ENCODE measurements at regions not wholly inside any gene's neighbourhood (a gene's known extent, or its start where the extent isn't known, plus 50 kb on each side); places are given as distances from the start of the nearest gene placed in this dataset.

DNA sequence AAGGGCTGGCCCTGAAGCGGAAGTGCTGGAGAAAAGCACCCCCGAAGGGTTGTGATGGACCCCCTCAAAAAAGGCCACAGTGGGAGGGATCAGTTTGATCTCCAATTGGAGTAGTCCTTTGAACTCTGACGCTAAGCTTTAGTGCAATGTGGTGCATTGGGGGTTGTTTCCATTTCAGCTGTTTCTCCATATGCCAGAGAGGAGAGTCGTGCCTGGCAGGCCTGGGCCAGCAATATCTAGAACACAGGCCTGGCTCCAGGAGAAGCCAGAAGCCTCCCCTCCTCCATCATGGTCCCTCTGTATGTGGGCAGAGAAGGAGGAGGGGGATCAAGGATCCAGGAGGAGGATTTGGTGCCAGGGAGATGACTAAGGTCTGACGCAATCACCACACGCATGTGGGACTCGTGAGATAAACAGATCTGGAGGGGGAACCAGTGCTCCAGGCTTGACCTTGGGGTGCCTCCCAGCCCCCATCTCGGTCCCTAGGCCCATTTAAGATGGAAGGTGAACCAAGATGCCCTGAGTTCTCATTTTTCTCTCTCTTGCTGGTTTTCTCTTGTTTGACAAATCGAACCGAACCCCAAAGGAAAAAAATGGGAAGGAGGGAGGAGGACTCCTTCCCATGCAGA lies 517.4 kb upstream of the JARID2 start:
- DNase-seq = no peak

- peak; percentile 97 for DNase-seq
Observed at GRCh38 chr6:14729129-14729871, 516.6 kb upstream of the JARID2 start.

DNA sequence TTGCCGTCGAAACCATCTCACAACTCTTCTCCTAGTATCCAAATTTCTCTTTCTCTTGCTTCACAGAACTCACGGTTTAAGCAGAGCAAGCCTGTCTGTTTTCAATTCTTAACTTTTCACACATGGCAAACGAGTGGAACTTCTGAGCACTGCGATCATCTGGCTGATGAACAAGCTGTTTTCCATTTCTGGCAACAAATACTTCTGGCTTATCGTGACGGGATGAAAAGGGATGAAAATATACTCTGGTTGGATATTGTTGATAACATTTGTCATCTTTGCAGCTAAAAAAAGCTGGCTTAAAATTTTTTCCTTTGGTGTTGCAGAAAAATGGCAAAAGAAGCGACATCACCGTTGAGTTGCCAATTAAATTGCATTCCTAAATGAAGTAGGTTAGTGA lies 515.2 kb upstream of the JARID2 start:
- DNase-seq = no peak

DNA sequence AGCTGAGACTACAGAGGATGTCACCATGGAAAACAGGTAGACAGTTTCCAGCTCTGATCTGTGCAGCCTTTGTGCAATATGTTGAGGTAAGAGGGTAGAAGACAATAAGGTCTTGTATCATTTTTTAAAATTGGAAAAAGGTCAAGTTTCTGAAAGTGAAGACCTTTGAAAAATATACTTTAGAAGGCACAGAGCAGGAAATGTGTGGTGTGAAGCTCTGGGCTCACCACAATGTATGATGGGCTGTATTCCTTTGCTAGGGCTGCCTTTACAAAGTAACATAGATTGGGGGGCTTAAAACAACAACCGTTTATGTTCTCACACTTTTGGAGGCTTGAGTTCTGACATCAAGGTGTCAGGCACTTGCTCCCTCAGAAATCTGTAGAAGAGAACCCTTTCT lies 514.3 kb upstream of the JARID2 start:
- DNase-seq = no peak

DNA sequence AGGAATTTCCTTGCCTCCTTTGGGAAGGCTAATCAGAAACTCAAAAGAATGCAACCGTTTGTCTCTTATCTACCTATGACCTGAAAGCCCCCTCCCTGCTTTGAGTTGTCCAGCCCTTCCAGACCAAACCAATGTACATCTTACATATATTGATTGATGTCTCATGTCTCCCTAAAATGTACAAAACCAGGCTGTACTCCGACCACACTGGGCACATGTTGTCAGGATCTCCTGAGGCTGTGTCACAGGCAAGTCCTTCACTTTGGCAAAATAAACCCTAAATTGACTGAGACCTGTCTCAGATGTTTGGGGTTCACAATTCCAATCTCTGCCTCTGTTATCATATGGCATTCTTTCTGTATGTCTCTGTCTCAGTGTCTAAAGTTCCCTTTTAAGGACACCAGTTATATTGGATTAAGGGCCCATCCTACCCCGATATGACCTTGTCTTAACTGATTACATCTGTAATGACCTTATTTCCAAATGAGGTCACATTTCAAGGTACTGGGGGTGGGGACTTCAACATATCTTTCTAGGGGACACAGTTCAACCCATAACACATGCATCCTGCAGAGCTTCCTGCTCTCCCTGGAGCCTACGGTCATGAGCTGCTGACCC lies 513.5 kb upstream of the JARID2 start:
- no peak for DNase-seq

DNA sequence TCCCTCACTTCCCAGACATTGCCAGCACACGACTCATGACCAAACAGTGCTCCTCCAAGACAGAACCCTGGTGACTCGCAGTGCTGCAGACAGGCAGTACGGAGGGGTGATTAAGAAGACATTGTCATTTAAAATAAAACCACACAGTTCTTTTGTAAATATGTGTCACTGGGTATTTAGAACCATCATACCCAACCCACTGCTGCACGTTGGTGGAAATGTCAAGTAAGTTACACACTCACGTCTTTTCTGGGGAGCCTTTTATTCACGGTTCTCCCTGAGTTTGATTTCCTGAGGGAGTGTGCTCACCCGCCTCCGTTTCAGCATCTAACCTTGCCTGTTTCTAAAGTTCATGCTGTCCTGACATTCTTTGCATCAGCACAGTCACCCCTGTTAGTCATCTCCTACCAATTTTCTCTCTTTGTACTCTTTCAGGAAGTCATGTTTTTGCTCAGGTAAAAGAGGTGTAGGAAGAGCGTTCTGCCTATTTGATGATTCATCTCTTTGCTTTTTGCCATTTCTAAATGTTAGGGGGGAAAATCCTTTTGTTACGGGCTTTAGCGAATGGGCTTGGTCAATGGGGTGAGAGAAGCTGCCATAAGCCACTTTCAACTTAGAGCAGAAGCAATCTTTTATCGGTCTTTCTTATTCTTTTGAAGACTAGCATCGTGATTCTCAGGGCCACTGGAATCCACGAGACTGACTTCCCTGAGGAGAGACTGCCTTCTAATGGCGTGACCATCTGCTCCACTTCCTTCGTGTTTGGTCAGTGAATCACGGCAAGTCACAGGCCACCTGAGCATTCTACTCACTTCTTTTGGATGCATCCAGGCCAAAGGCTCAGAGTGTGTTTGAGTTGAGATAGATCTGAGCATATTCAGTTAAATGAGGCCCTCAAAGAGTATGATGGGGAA lies 512.8 kb upstream of the JARID2 start:
- DNase-seq = no peak

DNA sequence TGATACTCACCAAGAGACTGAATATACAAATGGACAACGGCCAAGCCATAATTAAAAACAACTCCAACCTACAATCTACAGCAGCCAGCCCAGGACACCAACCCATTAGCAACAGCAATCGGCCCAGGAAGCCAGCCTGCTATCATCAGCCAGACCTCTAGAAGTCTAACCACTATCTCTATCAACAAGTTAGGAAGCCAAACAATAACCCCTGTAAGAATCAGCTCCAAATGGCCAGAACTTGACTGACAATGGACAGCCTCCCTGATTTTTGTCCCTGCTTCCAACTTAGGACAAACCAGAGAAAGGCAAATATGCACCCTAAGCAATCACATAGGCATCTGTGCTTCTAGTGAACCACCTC lies 511.8 kb upstream of the JARID2 start:
- DNase-seq = no peak

DNA sequence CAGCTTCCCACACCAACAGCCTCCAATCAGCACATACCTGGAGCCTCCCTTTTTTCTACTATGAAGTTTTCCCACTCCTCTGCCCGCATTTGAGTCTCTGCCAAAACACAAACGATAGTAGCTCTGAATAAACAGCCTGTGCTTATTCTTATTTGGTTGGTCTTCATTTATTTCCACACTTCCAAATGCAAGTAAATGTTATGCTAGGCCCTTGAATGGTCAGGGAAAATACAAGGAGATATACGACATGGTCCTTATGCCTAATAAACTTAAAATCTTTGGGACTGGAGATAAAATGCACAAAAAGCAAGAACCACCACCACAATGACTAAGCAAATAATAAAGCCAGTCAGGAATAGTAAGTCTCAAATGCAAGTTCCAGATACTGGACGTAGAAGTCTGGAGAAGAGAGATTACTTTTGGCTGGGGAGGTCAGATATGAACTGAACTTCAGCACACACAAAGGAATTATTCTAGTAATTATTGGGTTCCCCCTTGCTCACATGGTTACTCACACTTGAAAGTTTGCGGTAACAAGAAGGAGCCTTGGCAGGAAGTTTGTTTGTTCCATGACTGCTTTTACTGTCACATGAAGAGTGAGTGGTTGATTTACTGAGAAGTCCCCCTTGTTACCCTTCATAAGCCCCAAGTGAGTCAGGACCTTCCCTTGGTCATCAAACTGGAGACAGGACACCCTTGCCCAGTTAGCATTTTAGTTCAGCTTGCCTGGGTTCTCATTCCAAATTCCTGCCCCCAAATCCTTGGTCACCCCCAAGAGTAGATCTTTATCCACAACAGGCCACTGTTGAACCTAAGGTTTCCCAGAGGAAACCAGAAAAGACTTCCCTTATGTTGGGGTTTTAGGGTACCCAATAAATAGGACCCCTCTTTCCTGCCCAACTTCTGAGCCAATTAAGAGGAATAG lies 511.2 kb upstream of the JARID2 start:
- DNase-seq = no peak

GRCh38 chr6:14735956-14736486 lies 509.8 kb upstream of the JARID2 start:
- DNase-seq = no peak

DNA sequence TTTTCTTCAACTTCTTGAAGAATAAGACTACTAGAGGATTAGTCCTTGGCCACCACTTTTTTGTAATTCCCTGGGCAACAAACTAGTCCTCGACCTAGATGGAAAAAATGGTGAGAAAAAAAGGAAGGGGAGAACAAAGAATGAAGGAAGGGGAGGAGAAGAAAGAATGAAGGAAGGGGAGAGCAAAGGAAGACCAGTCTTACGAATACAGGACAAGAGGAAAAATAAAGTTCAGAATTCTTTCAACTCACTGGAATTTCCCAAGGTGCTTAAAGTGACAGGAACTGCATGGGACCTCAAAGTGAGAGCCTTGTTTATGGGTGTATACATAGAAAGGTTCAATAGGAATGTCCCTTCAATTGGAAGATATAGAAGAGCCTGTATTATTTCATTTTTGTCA lies 509.3 kb upstream of the JARID2 start:
- no peak for DNase-seq

DNA sequence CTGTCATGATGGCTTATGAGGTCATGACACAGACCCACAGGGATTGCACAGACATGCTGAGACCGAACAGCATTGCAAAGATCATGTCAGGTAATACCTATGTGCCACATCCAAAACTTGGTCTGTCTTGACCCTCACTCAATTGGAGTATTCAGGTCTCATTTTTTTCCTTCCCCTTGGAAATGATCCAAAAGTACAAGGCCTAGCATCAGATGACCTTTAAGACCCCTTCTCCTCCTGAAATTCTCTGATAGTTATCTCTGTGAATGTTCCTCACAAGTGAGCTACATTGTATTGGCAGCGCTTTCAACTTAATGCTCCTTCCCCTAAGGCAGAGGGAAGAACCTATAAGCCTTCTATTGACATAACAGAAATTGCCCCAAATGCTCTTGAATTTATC lies 507.4 kb upstream of the JARID2 start:
- no peak for DNase-seq

DNA sequence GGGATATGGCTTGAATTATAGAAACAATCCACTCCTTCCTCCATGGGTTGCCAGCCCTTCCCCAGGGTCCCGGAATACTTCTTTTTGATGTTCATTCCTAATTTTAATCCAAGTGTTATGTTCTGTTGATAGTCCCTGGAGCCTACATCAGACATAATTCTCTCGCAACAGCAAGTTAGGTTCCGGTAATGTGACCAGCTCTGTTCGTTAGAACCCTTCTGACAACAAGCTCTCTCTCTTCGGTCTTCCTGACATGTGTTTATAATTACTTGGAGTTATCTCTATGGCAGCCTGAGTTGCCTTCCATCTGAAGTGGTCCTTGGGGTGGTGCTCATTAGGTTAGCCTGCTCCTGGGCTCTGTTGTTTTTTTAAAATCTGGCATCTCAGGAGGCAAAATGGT lies 506.9 kb upstream of the JARID2 start:
- no peak for DNase-seq

- DNase-seq = no peak
Observed at GRCh38 chr6:14739827-14740226, 506.0 kb upstream of the JARID2 start.

- no peak for DNase-seq
Observed at GRCh38 chr6:14742171-14742570, 503.7 kb upstream of the JARID2 start.

DNA sequence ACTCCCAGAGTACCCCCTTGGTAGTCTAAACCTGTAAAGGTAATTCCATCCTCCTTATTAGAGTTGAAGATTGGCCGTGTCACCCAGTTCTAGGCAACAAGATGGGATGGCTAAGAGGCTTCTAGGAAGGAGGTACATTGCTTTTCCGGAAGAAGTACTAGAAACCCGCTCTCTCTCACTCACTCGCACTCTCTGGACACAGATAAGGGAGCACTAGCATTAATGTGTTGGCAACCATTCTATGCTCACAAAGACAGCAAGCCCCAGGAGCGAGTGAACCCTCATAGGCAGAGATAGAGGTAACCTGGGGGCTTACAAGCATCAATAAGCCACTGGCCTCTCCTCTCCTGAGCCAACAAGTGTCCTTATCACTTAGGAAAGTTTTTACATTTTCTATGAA lies 503.2 kb upstream of the JARID2 start:
- DNase-seq = no peak

DNA sequence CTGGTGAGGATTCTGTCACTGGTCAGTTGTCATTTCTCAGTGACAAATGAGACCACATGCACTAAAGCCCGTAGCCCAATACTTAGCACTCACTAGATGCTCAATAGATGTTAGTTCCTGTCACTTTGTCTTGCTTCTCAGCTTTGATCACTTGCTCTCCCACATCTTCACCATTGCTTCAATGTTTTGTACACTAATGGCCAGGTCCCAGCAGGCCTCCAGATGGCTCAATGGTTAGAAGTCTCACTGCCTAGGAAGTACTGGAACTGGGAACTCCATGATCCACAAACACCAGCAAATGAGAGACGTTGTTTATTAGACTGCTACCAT lies 502.8 kb upstream of the JARID2 start:
- no peak for DNase-seq

GRCh38 chr6:14743474-14744211 lies 502.2 kb upstream of the JARID2 start:
- no peak for DNase-seq

GRCh38 chr6:14744212-14744556 lies 501.7 kb upstream of the JARID2 start:
- DNase-seq = no peak

DNA sequence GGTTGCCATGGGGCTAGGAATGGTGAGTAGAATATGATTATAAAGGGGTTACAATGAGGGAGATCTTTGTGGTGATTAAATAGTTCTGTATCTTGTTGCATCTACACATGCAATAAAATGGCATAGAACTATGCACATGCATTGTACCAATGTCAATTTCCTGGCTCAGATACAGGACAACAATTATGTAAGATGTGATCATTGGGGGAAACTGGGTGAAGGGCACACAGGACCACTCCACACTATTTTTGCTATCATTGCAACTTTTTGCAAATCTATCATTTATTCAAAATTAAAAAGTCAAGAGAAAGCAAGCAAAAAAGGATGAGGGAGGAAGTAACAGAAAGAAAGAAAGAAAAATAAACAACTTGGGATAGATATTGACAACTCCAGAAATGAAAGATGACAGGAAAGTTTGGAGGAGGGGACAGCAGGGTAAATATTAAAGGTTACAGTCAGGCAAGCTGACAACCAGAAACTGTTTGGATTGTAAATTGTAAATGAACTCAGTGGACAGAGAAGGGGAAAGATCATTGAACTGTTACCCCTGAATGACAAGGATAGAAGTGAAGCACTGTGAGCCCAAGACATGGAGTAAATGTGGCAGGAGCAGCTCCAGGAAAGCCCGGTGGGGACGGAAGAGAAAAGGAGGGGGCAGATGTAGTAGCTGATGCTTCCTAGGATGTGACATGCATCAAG lies 499.6 kb upstream of the JARID2 start:
- DNase-seq = no peak

- DNase-seq = no peak
Observed at GRCh38 chr6:14747881-14748520, 497.9 kb upstream of the JARID2 start.
